ENCODE measurements at regions not wholly inside any gene's neighbourhood (a gene's known extent, or its start where the extent isn't known, plus 50 kb on each side); places are given as distances from the start of the nearest gene placed in this dataset.

- Histone ChIP-seq H3K27ac (no peak overlapping the region), H3K4me1 (no peaks in the 10 kb centered on the region), H3K4me3 (no peak overlapping the region), H3K9ac (ENCODE audit: low read depth in 2 of 2, low read length in 2 of 2) (no peak overlapping the region), H3K9me3 (no peaks in the 10 kb centered on the region), H3K27me3 (no peaks in the 10 kb centered on the region), H3K36me3 (no peaks in the 10 kb centered on the region)
- no peak for DNase-seq
- TF ChIP-seq CTCF (IDR thresholded peaks at IDR 0.05): no peak
- intact Hi-C loops (cut with DNase I): no loop called here
Measured at GRCh38 chr2:60671966-60672365, 84.1 kb upstream of the PAPOLG start.

- H3K36me3 ChIP-seq: no peaks in the 10 kb centered on the region
- no peak overlapping the region for H3K4me3 ChIP-seq
- peak; percentile 86 for DNase-seq
- no peaks in the 10 kb centered on the region for H3K4me1 ChIP-seq
- no peak overlapping the region for H3K9ac ChIP-seq (ENCODE audit: low read depth in 2 of 2, low read length in 2 of 2)
- H3K27me3 ChIP-seq: no peaks in the 10 kb centered on the region
- H3K9me3 ChIP-seq: no peaks in the 10 kb centered on the region
- intact Hi-C loops (cut with DNase I): no loop called here
- TF ChIP-seq CTCF (IDR thresholded peaks at IDR 0.05): peak; percentile 89
- H3K27ac ChIP-seq: no peak overlapping the region
Measured at GRCh38 chr2:60674524-60675165, 81.4 kb upstream of the PAPOLG start.

- Histone ChIP-seq H3K9me3 (no peaks in the 10 kb centered on the region), H3K4me3 (no peak overlapping the region), H3K4me1 (no peaks in the 10 kb centered on the region), H3K9ac (ENCODE audit: low read depth in 2 of 2, low read length in 2 of 2) (no peak overlapping the region), H3K27ac (no peak overlapping the region), H3K36me3 (no peaks in the 10 kb centered on the region), H3K27me3 (no peaks in the 10 kb centered on the region)
- no peak for TF ChIP-seq CTCF (IDR thresholded peaks at IDR 0.05)
- intact Hi-C loops (cut with DNase I): no loop called here
- no peak for DNase-seq
Measured at GRCh38 chr2:60675301-60675700, 80.8 kb upstream of the PAPOLG start.

- DNase-seq: no peak
- H3K4me3 ChIP-seq: no peak overlapping the region
- TF ChIP-seq CTCF (IDR thresholded peaks at IDR 0.05): no peak
- intact Hi-C loops (cut with DNase I): no loop called here
- H3K4me1 ChIP-seq: no peaks in the 10 kb centered on the region
- no peaks in the 10 kb centered on the region for H3K9me3 ChIP-seq
- no peak overlapping the region for H3K9ac ChIP-seq (ENCODE audit: low read depth in 2 of 2, low read length in 2 of 2)
- no peaks in the 10 kb centered on the region for H3K36me3 ChIP-seq
- H3K27ac ChIP-seq: no peak overlapping the region
- H3K27me3 ChIP-seq: no peaks in the 10 kb centered on the region
Measured at GRCh38 chr2:60676706-60677330, 79.2 kb upstream of the PAPOLG start.

GRCh38 chr2:60677356-60677755 lies 78.7 kb upstream of the PAPOLG start:
- H3K9me3 ChIP-seq: no peaks in the 10 kb centered on the region
- no peak overlapping the region for H3K27ac ChIP-seq
- no peak for TF ChIP-seq CTCF (IDR thresholded peaks at IDR 0.05)
- no peaks in the 10 kb centered on the region for H3K27me3 ChIP-seq
- H3K4me1 ChIP-seq: no peaks in the 10 kb centered on the region
- intact Hi-C loops (cut with DNase I): no loop called here
- DNase-seq: no peak
- H3K4me3 ChIP-seq: no peak overlapping the region
- no peak overlapping the region for H3K9ac ChIP-seq (ENCODE audit: low read depth in 2 of 2, low read length in 2 of 2)
- no peaks in the 10 kb centered on the region for H3K36me3 ChIP-seq

All from colonic mucosa (tissue), 4 donors.